Lower leg skin (tissue), 3 donors: ENCODE measurements at regions not wholly inside any gene's neighbourhood (a gene's known extent, or its start where the extent isn't known, plus 50 kb on each side); places are given as distances from the start of the nearest gene placed in this dataset.

ENCODE experiments used
- CTCF ChIP-seq, 3 donors: fragments of 450-650 bp; IDR thresholded peaks; one replicate each; pipeline ENCODE4 v1.5.1; 2016; ENCODE audit warnings: antibody characterized with exemption in 3 of 3, mild to moderate bottlenecking in 3 of 3, moderate library complexity in 2 of 3
- POLR2A ChIP-seq, 2 donors: fragments of 450-650 bp; IDR thresholded peaks; one replicate each; pipeline ENCODE4 v1.6.1; 2016 to 2017; ENCODE audit warnings: antibody characterized with exemption in 2 of 2, mild to moderate bottlenecking in 1 of 2, moderate library complexity in 1 of 2

- no peak for TF ChIP-seq CTCF (IDR thresholded peaks at IDR 0.05)
- TF ChIP-seq POLR2A (IDR thresholded peaks at IDR 0.05), result no peak
Measured at GRCh38 chr20:22723659-22724058, 139.3 kb upstream of the FOXA2 start.
